GM12873 (cell line): ENCODE measurements at regions not wholly inside any gene's neighbourhood (a gene's known extent, or its start where the extent isn't known, plus 50 kb on each side); places are given as distances from the start of the nearest gene placed in this dataset.

Experiments
- TF ChIP-seq, protein P1 (sequence below): IDR thresholded peaks from 2 replicates; pipeline ENCODE4 v1.5.1; 2012; ENCODE audit warnings: low read depth, mild to moderate bottlenecking, moderate library complexity, low read length, control low read depth; ENCODE audit not compliant: insufficient read depth; ENCODE audit errors: missing control alignments

- TF ChIP-seq, protein P1, sequence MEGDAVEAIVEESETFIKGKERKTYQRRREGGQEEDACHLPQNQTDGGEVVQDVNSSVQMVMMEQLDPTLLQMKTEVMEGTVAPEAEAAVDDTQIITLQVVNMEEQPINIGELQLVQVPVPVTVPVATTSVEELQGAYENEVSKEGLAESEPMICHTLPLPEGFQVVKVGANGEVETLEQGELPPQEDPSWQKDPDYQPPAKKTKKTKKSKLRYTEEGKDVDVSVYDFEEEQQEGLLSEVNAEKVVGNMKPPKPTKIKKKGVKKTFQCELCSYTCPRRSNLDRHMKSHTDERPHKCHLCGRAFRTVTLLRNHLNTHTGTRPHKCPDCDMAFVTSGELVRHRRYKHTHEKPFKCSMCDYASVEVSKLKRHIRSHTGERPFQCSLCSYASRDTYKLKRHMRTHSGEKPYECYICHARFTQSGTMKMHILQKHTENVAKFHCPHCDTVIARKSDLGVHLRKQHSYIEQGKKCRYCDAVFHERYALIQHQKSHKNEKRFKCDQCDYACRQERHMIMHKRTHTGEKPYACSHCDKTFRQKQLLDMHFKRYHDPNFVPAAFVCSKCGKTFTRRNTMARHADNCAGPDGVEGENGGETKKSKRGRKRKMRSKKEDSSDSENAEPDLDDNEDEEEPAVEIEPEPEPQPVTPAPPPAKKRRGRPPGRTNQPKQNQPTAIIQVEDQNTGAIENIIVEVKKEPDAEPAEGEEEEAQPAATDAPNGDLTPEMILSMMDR = no peak
Observed at GRCh38 chr19:30911491-30911890, 437.7 kb downstream of the TSHZ3 start.

DNA sequence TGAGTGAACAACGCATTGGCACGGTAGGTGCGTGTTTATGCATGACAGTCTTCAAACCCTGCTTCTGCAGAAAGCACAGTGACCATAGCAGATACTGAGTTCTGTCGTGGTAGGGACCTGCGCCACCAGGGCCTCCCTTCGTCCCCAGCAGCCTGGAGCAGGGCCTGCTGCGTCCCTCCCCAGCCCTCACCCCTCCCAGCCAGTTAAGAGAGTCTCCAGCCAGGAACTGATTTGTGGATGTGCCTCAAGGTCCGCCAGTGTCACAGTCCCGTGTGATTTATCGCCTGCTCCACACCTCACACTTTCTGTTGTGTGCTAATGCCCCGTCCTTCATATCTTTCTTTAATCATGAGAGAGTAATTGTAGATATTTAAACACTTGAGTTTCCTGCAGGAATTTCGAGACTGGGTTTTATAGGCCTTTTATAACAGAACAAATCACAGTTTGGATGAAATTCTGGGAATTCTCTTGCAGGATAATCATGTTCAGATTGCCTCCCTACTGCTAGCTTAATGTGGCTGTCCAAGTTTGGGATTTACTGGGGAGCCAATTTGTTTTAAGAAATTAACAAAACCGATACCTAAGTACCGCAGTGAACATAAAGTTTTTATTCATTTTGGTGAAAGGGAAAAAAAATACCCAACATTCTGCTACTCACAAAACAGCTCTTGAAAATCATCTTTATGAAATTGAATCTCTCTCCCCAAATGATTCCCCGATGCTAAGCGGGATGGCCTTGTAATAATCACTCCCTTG is 438.6 kb downstream of the TSHZ3 start:
- TF ChIP-seq, protein P1 = no peak

DNA sequence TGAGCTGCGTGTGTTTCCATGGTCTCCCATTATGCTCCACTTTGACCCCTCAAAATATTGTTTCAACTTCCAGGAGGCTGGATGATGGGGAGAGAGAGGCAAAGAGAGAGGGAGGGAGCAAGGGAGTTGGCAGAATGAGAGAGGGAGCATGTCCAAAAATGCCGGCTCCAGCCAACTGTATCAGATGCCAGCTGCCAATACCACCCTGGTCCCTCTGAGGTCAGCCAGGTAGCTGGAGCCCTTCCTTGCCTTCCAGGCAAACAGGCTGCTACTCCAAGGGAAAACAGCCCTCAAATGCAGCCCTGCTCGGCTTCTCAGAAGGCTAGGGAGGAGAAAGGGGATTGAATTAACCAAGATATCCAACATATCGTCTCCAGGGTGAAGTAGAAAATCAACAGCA is 440.0 kb downstream of the TSHZ3 start:
- TF ChIP-seq, protein P1 = no peak

DNA sequence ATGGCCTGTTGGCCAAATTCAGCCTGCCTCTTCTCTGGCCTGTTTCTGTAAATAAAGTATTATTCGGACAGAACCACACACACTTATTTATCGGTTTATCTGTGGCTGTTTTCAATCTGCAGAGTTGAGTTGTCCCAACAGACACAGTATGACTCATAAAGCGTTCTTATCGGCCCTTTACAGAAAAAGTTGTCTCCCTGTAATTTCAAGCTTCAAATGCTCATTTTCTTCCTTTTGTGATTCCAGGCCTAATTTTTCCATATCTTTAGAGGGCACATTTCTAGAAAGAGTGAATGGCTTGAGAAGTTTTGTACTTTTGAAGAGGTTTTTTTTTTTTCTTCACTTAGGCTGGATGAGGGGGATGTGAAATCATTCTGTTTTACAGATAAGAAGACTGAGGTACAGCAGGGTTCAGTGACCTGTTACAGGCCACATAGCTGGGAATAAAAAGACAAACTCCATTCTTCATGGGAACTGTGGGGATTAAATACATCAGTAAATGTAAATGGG is 440.9 kb downstream of the TSHZ3 start:
- TF ChIP-seq, protein P1 = no peak

DNA sequence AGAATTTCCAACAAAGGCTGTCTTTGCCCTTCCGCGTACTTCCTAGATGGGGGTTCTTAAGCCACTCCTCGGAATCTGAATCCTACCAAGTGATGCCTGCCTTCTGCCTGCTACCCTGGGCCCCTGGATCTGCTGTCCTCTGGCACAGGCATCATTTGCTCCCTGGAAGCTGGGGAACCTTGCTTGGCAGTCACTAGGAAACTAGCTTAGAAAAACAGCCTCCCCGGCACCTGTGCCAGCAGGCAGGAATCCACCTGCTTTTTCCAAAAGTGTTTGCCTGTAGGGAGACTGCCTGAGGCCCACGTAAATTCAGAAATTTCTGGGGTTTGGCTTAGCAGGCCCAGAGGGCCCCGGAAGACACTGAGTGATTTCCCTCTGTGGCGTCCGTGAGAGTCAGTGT is 442.4 kb downstream of the TSHZ3 start:
- TF ChIP-seq, protein P1 = no peak

- TF ChIP-seq, protein P1 = no peak
Observed at GRCh38 chr19:30900051-30900450, 449.2 kb downstream of the TSHZ3 start.

- TF ChIP-seq, protein P1 = no peak
Observed at GRCh38 chr19:30898353-30899103, 450.7 kb downstream of the TSHZ3 start.
